Body of pancreas (tissue), 4 donors: ENCODE measurements at regions not wholly inside any gene's neighbourhood (a gene's known extent, or its start where the extent isn't known, plus 50 kb on each side); places are given as distances from the start of the nearest gene placed in this dataset.

Source experiments
- CTCF ChIP-seq, 7 experiments: fragments of 450-650 bp in 4 of 7; fragments of 200-600 bp in 3 of 7; sonication (generic) in 3 of 7; IDR thresholded peaks; one replicate each; pipeline ENCODE4 v1.5.1; 2016 to 2019; ENCODE audit warnings: antibody characterized with exemption in 7 of 7
- POLR2A ChIP-seq, 3 donors: fragments of 450-650 bp; IDR thresholded peaks; one replicate each; pipeline ENCODE4 v1.6.1; 2016; ENCODE audit warnings: antibody characterized with exemption in 3 of 3, mild to moderate bottlenecking in 2 of 3

- TF ChIP-seq CTCF (IDR thresholded peaks at IDR 0.05) = no peak
- no peak for TF ChIP-seq POLR2A (IDR thresholded peaks at IDR 0.05)
Measured at GRCh38 chr4:14827111-14827510, 175.2 kb upstream of the CPEB2 start.
